Body of pancreas (tissue), 4 donors: ENCODE measurements at regions not wholly inside any gene's neighbourhood (a gene's known extent, or its start where the extent isn't known, plus 50 kb on each side); places are given as distances from the start of the nearest gene placed in this dataset.

ENCODE experiments used
- POLR2A ChIP-seq, 3 donors: fragments of 450-650 bp; IDR thresholded peaks; one replicate each; pipeline ENCODE4 v1.6.1; 2016; ENCODE audit warnings: antibody characterized with exemption in 3 of 3, mild to moderate bottlenecking in 2 of 3
- TF ChIP-seq, protein P1 (sequence below), 7 experiments: fragments of 450-650 bp in 4 of 7; fragments of 200-600 bp in 3 of 7; sonication (generic) in 3 of 7; IDR thresholded peaks; one replicate each; pipeline ENCODE4 v1.5.1; 2016 to 2019; ENCODE audit warnings: antibody characterized with exemption in 7 of 7

DNA sequence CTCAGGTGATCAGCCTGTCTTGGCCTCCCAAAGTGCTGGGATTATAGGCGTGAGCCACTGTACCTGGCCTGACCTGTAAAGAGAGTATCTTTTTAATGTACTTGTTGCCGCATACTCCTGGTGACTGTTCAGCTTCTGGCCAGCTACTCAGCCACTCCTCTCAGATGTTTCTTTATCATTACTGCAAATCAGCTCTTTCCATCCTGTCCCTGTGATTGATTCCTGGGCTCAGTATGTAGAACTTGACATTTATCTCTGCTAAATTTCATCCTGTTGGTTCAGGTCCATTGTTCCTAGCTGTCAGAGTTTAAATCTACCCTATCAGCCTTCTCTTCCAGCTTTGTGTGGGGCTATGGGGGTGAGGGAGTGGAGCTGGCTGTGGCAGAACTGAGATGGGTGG, 211.5 kb upstream of the ASIC2 start:
- TF ChIP-seq, protein P1, sequence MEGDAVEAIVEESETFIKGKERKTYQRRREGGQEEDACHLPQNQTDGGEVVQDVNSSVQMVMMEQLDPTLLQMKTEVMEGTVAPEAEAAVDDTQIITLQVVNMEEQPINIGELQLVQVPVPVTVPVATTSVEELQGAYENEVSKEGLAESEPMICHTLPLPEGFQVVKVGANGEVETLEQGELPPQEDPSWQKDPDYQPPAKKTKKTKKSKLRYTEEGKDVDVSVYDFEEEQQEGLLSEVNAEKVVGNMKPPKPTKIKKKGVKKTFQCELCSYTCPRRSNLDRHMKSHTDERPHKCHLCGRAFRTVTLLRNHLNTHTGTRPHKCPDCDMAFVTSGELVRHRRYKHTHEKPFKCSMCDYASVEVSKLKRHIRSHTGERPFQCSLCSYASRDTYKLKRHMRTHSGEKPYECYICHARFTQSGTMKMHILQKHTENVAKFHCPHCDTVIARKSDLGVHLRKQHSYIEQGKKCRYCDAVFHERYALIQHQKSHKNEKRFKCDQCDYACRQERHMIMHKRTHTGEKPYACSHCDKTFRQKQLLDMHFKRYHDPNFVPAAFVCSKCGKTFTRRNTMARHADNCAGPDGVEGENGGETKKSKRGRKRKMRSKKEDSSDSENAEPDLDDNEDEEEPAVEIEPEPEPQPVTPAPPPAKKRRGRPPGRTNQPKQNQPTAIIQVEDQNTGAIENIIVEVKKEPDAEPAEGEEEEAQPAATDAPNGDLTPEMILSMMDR (IDR thresholded peaks at IDR 0.05) = no peak
- TF ChIP-seq POLR2A (IDR thresholded peaks at IDR 0.05) = no peak
